Activated CD4-positive, CD25-positive, alpha-beta regulatory T cell treated with anti-CD3 and anti-CD28 coated beads, Interleukin-2, amount 50 U/mL, for 72 hours (primary cell): ENCODE measurements at regions not wholly inside any gene's neighbourhood (a gene's known extent, or its start where the extent isn't known, plus 50 kb on each side); places are given as distances from the start of the nearest gene placed in this dataset.
"Not testable (repeated sequence)": the region's sequence is repeated elsewhere in the genome, so short reads cannot be mapped to it uniquely, and the experiment has no call there.

ENCODE experiments used
- DNase-seq: peaks from one replicate; pipeline ENCODE4 v3.0.0; 2021

GRCh38 chr15:62657501-62657900 lies 385.0 kb upstream of the TPM1 start:
- DNase-seq, result not testable (repeated sequence)

- no peak for DNase-seq
Measured at GRCh38 chr15:62658498-62658897, 384.0 kb upstream of the TPM1 start.

GRCh38 chr15:62663547-62663946 lies 379.0 kb upstream of the TPM1 start:
- no peak for DNase-seq

- DNase-seq, result no peak
Measured at GRCh38 chr15:62665449-62665848, 377.1 kb upstream of the TPM1 start.

GRCh38 chr15:62666046-62666445 lies 376.5 kb upstream of the TPM1 start:
- DNase-seq, result no peak

- DNase-seq, result no peak
Measured at GRCh38 chr15:62672268-62672667, 370.3 kb upstream of the TPM1 start.

GRCh38 chr15:62676891-62677290 lies 365.7 kb upstream of the TPM1 start:
- no peak for DNase-seq

GRCh38 chr15:62681939-62682896 lies 360.3 kb upstream of the TPM1 start:
- no peak for DNase-seq

GRCh38 chr15:62683192-62683591 lies 359.4 kb upstream of the TPM1 start:
- DNase-seq, result not testable (repeated sequence)

- DNase-seq, result no peak
Measured at GRCh38 chr15:62684123-62684808, 358.3 kb upstream of the TPM1 start.

GRCh38 chr15:62691008-62691407 lies 351.5 kb upstream of the TPM1 start:
- DNase-seq, result no peak

- DNase-seq, result no peak
Measured at GRCh38 chr15:62697636-62698035, 344.9 kb upstream of the TPM1 start.

- no peak for DNase-seq
Measured at GRCh38 chr15:62698646-62699045, 343.9 kb upstream of the TPM1 start.

- DNase-seq, result no peak
Measured at GRCh38 chr15:62706317-62706716, 336.2 kb upstream of the TPM1 start.

GRCh38 chr15:62708470-62708869 lies 334.1 kb upstream of the TPM1 start:
- no peak for DNase-seq

GRCh38 chr15:62709261-62709660 lies 333.3 kb upstream of the TPM1 start:
- no peak for DNase-seq

- no peak for DNase-seq
Measured at GRCh38 chr15:62711691-62712454, 330.7 kb upstream of the TPM1 start.

GRCh38 chr15:62712455-62712839 lies 330.1 kb upstream of the TPM1 start:
- no peak for DNase-seq

- no peak for DNase-seq
Measured at GRCh38 chr15:62715946-62716345, 326.6 kb upstream of the TPM1 start.

GRCh38 chr15:62717496-62717895 lies 325.1 kb upstream of the TPM1 start:
- DNase-seq, result no peak

- DNase-seq, result no peak
Measured at GRCh38 chr15:62719316-62719715, 323.2 kb upstream of the TPM1 start.

- no peak for DNase-seq
Measured at GRCh38 chr15:62722237-62722636, 320.3 kb upstream of the TPM1 start.

GRCh38 chr15:62726461-62726860 lies 316.1 kb upstream of the TPM1 start:
- DNase-seq, result no peak
